DOHH2 (cell line): ENCODE measurements at regions not wholly inside any gene's neighbourhood (a gene's known extent, or its start where the extent isn't known, plus 50 kb on each side); places are given as distances from the start of the nearest gene placed in this dataset.

Experiments used
- EZH2phosphoT487 ChIP-seq: fragments of 200-600 bp; sonication (generic); IDR thresholded peaks from 2 replicates; pipeline ENCODE4 v1.6.1; 2017; ENCODE audit warnings: borderline replicate concordance, mild to moderate bottlenecking, antibody characterized with exemption, low read length, moderate library complexity, mixed read lengths
- TF ChIP-seq, protein P1 (sequence below): fragments of 200-600 bp; sonication (generic); IDR thresholded peaks from one replicate; pipeline ENCODE4 v1.5.1; 2014; ENCODE audit warnings: antibody characterized with exemption, mild to moderate bottlenecking, low read depth, low read length; ENCODE audit not compliant: poor library complexity, severe bottlenecking

DNA sequence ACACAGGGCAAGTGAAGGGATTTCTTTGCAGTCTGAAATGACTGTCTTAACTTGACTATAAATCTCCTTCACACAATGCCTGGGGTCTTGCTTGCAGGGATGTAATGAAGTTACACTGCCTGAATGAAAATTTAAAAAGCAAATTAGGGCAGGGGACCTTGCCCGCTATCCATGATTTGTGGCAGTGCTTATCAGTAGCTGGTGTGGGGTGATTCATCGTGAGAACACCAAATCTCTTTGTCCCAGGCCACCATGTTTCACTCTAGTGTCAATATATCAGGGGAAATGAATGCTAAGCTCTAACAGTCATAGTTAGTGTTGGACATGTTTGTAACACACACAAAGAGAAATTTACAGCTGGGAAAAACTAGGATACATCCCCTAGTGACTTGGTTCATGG, 713.7 kb upstream of the EPHA7 start:
- TF ChIP-seq, protein P1, sequence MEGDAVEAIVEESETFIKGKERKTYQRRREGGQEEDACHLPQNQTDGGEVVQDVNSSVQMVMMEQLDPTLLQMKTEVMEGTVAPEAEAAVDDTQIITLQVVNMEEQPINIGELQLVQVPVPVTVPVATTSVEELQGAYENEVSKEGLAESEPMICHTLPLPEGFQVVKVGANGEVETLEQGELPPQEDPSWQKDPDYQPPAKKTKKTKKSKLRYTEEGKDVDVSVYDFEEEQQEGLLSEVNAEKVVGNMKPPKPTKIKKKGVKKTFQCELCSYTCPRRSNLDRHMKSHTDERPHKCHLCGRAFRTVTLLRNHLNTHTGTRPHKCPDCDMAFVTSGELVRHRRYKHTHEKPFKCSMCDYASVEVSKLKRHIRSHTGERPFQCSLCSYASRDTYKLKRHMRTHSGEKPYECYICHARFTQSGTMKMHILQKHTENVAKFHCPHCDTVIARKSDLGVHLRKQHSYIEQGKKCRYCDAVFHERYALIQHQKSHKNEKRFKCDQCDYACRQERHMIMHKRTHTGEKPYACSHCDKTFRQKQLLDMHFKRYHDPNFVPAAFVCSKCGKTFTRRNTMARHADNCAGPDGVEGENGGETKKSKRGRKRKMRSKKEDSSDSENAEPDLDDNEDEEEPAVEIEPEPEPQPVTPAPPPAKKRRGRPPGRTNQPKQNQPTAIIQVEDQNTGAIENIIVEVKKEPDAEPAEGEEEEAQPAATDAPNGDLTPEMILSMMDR = no peak
- TF ChIP-seq EZH2phosphoT487 = no peak
